AG20443 (cell line): ENCODE measurements at regions not wholly inside any gene's neighbourhood (a gene's known extent, or its start where the extent isn't known, plus 50 kb on each side); places are given as distances from the start of the nearest gene placed in this dataset.

Source experiments
- DNase-seq: peaks from one replicate; pipeline ENCODE4 v3.0.0; 2012; ENCODE audit warnings: low spot score, mixed read lengths

DNA sequence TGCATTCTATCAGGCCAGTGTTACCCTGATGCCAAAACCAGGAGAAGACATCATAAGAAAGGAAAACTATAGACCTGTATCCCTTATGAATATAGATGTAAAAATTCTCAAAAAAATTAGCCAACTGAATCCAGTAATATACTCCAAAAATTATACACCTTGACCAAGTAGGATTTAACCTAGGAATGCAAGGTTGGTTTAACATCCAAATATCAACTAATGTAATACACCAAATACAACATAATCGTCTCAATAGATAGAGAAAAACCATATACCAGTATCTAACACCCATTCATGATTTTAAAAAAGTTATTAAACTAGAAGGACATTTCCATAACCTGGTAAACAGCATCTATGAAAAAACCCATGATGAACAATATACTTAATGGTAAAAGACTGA is 56.5 kb upstream of the SELENOK start:
- no peak for DNase-seq

DNA sequence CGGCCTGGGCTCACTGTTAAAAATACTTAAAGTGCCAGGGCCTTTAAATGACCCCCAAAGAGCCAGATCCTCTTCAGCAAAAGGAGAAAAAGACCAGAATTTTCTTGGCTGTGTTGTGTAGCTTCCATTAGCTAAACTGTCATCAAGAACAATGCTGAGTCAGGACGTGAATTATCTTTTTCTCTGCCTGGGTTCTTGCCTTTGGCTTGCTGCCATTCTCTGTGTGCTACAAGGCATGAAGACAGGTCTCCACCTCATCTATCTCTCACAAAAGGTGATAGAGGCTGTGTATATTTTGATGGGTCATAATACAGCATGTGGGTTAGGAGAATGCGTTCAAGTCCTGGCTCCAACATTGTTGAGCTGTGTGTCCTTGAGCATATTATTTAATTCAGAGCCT is 52.4 kb upstream of the SELENOK start:
- DNase-seq = no peak

DNA sequence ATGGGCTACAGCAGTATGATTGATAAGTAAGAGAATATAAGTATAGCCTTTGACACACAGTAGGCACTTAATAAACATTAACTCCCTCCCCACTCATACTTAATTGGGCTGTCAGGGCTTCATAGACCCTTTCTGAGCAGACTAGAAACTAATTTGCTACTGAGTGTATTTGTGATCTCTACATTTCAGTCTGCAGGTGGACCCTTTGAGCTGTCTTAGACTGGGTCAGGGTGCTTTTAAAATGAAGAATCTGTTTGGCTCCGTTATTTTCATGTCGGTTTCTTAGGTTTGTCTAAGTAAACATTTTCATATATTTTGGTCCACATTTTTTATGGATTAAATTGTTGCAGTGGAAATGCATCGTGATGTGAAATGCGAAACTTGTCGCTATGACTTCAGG is 50.3 kb upstream of the SELENOK start:
- no peak for DNase-seq
